ENCODE measurements at regions not wholly inside any gene's neighbourhood (a gene's known extent, or its start where the extent isn't known, plus 50 kb on each side); places are given as distances from the start of the nearest gene placed in this dataset.

GRCh38 chr14:101056446-101056845, 152.9 kb upstream of the RTL1 start:
- in situ Hi-C loops (cut with HindIII; ENCODE audit: low pct_unique_long_range_greater_than_20kb, low sequenced_read_pairs): no loop called here
- DNase-seq (ENCODE audit: low read depth): no peak

GRCh38 chr14:101057394-101057793, 153.9 kb upstream of the RTL1 start:
- DNase-seq (ENCODE audit: low read depth): no peak
- in situ Hi-C loops (cut with HindIII; ENCODE audit: low pct_unique_long_range_greater_than_20kb, low sequenced_read_pairs): no loop called here

GRCh38 chr14:101058571-101058970, 155.0 kb upstream of the RTL1 start:
- no peak for DNase-seq (ENCODE audit: low read depth)

GRCh38 chr14:101060171-101060601, 156.7 kb upstream of the RTL1 start:
- no peak for DNase-seq (ENCODE audit: low read depth)
- in situ Hi-C loops (cut with HindIII; ENCODE audit: low pct_unique_long_range_greater_than_20kb, low sequenced_read_pairs): no loop called here

More at GRCh38 chr14:101058571-101058970, 155.0 kb upstream of the RTL1 start:
- in situ Hi-C loops (cut with HindIII; ENCODE audit: low pct_unique_long_range_greater_than_20kb, low sequenced_read_pairs): no loop called here

- DNase-seq (ENCODE audit: low read depth): no peak
- in situ Hi-C loops (cut with HindIII; ENCODE audit: low pct_unique_long_range_greater_than_20kb, low sequenced_read_pairs): no loop called here
Observed at GRCh38 chr14:101061411-101062064, 158.0 kb upstream of the RTL1 start.

- in situ Hi-C loops (cut with HindIII; ENCODE audit: low pct_unique_long_range_greater_than_20kb, low sequenced_read_pairs): no loop called here
Observed at GRCh38 chr14:101062065-101062450, 158.5 kb upstream of the RTL1 start.

GRCh38 chr14:101062601-101063000, 159.1 kb upstream of the RTL1 start:
- in situ Hi-C loops (cut with HindIII; ENCODE audit: low pct_unique_long_range_greater_than_20kb, low sequenced_read_pairs): no loop called here
- DNase-seq (ENCODE audit: low read depth): no peak

More at GRCh38 chr14:101062065-101062450, 158.5 kb upstream of the RTL1 start:
- no peak for DNase-seq (ENCODE audit: low read depth)

GRCh38 chr14:101063121-101063520, 159.6 kb upstream of the RTL1 start:
- in situ Hi-C loops (cut with HindIII; ENCODE audit: low pct_unique_long_range_greater_than_20kb, low sequenced_read_pairs): no loop called here
- DNase-seq (ENCODE audit: low read depth): no peak

GRCh38 chr14:101064121-101064661, 160.7 kb upstream of the RTL1 start:
- peak; percentile 3 for DNase-seq (ENCODE audit: low read depth)
- in situ Hi-C loops (cut with HindIII; ENCODE audit: low pct_unique_long_range_greater_than_20kb, low sequenced_read_pairs): no loop called here

- in situ Hi-C loops (cut with HindIII; ENCODE audit: low pct_unique_long_range_greater_than_20kb, low sequenced_read_pairs): no loop called here
- no peak for DNase-seq (ENCODE audit: low read depth)
Observed at GRCh38 chr14:101064718-101065117, 161.2 kb upstream of the RTL1 start.

GRCh38 chr14:101065246-101065645, 161.7 kb upstream of the RTL1 start:
- in situ Hi-C loops (cut with HindIII; ENCODE audit: low pct_unique_long_range_greater_than_20kb, low sequenced_read_pairs): no loop called here
- DNase-seq (ENCODE audit: low read depth): no peak

- no peak for DNase-seq (ENCODE audit: low read depth)
Observed at GRCh38 chr14:101065696-101066694, 162.5 kb upstream of the RTL1 start.

GRCh38 chr14:101066826-101067510, 163.4 kb upstream of the RTL1 start:
- no peak for DNase-seq (ENCODE audit: low read depth)
- in situ Hi-C loops (cut with HindIII; ENCODE audit: low pct_unique_long_range_greater_than_20kb, low sequenced_read_pairs): no loop called here

More at GRCh38 chr14:101065696-101066694, 162.5 kb upstream of the RTL1 start:
- in situ Hi-C loops (cut with HindIII; ENCODE audit: low pct_unique_long_range_greater_than_20kb, low sequenced_read_pairs): no loop called here

- in situ Hi-C loops (cut with HindIII; ENCODE audit: low pct_unique_long_range_greater_than_20kb, low sequenced_read_pairs): no loop called here
Observed at GRCh38 chr14:101068313-101069227, 165.0 kb upstream of the RTL1 start.

GRCh38 chr14:101069228-101069549, 165.7 kb upstream of the RTL1 start:
- DNase-seq (ENCODE audit: low read depth): no peak
- in situ Hi-C loops (cut with HindIII; ENCODE audit: low pct_unique_long_range_greater_than_20kb, low sequenced_read_pairs): no loop called here

More at GRCh38 chr14:101068313-101069227, 165.0 kb upstream of the RTL1 start:
- no peak for DNase-seq (ENCODE audit: low read depth)

- in situ Hi-C loops (cut with HindIII; ENCODE audit: low pct_unique_long_range_greater_than_20kb, low sequenced_read_pairs): no loop called here
- no peak for DNase-seq (ENCODE audit: low read depth)
Observed at GRCh38 chr14:101069666-101070362, 166.3 kb upstream of the RTL1 start.

Measured in Caki2 (cell line).